ENCODE measurements at regions not wholly inside any gene's neighbourhood (a gene's known extent, or its start where the extent isn't known, plus 50 kb on each side); places are given as distances from the start of the nearest gene placed in this dataset.

- WGBS (ENCODE audit: insufficient coverage): 94% methylated on average over 7 of the region's 9 CpGs
- H3K4me1 ChIP-seq (ENCODE audit: control extremely low read depth in 1 of 4, control insufficient read depth in 4 of 4, insufficient read depth in 4 of 4, low read length in 3 of 4): peaks cover 1 to 34% (median 17%) of the 10 kb centered on the region in 4 experiments
- no peaks in the 10 kb centered on the region for H3K36me3 ChIP-seq (ENCODE audit: control insufficient read depth in 4 of 4, insufficient read depth in 4 of 4, low read length in 3 of 4)
- DNase-seq: no peak
- POLR2A ChIA-PET: interaction anchor here (0.6 kb wide), 1 partner anchor 778 kb away, joined by 3 read pairs; no protein-coding TSS in a partner anchor
- H3K27me3 ChIP-seq (replicated peaks in 2 of 5; ENCODE audit: control insufficient read depth in 4 of 5, insufficient read depth in 5 of 5, low read length in 4 of 5): no peaks in the 10 kb centered on the region
- H3K27ac ChIP-seq (ENCODE audit: insufficient read depth in 1 of 2, low read depth in 1 of 2, low read length in 2 of 2, poor library complexity in 1 of 2, severe bottlenecking in 2 of 2): no peak overlapping the region
- CTCF ChIA-PET: interaction anchor here (1.3 kb wide), 1 partner anchor 35 kb away, joined by 3 read pairs; no protein-coding TSS in a partner anchor
- H3K9me3 ChIP-seq (ENCODE audit: control extremely low read depth in 1 of 5, control insufficient read depth in 4 of 5, insufficient read depth in 2 of 5, low read depth in 1 of 5, low read length in 4 of 5): no peaks in the 10 kb centered on the region
- no peak overlapping the region for H3K4me3 ChIP-seq (ENCODE audit: control insufficient read depth in 1 of 7, extremely low read depth in 1 of 7, insufficient read depth in 4 of 7, low read depth in 2 of 7, low read length in 6 of 7)
Observed at GRCh38 chr1:47585141-47585902, 147.5 kb downstream of the FOXD2 start.

- no peak overlapping the region for H3K27ac ChIP-seq (ENCODE audit: insufficient read depth in 1 of 2, low read depth in 1 of 2, low read length in 2 of 2, poor library complexity in 1 of 2, severe bottlenecking in 2 of 2)
- H3K4me3 ChIP-seq (ENCODE audit: control insufficient read depth in 1 of 7, extremely low read depth in 1 of 7, insufficient read depth in 4 of 7, low read depth in 2 of 7, low read length in 6 of 7): no peak overlapping the region
- DNase-seq: no peak
- peaks cover 0 to 29% (median 19%) of the 10 kb centered on the region in 4 experiments for H3K4me1 ChIP-seq (ENCODE audit: control extremely low read depth in 1 of 4, control insufficient read depth in 4 of 4, insufficient read depth in 4 of 4, low read length in 3 of 4)
- CTCF ChIA-PET: no interaction called here
- H3K9me3 ChIP-seq (ENCODE audit: control extremely low read depth in 1 of 5, control insufficient read depth in 4 of 5, insufficient read depth in 2 of 5, low read depth in 1 of 5, low read length in 4 of 5): no peaks in the 10 kb centered on the region
- no peaks in the 10 kb centered on the region for H3K36me3 ChIP-seq (ENCODE audit: control insufficient read depth in 4 of 4, insufficient read depth in 4 of 4, low read length in 3 of 4)
- POLR2A ChIA-PET: no interaction called here
- peaks cover 0 to 10% (median 0%) of the 10 kb centered on the region in 5 experiments for H3K27me3 ChIP-seq (replicated peaks in 2 of 5; ENCODE audit: control insufficient read depth in 4 of 5, insufficient read depth in 5 of 5, low read length in 4 of 5)
- 100% methylated on average over 4 of the region's 8 CpGs for WGBS (ENCODE audit: insufficient coverage)
Observed at GRCh38 chr1:47587891-47588582, 150.2 kb downstream of the FOXD2 start.

GRCh38 chr1:47590523-47591225 is 152.8 kb downstream of the FOXD2 start:
- no peak overlapping the region for H3K27ac ChIP-seq (ENCODE audit: insufficient read depth in 1 of 2, low read depth in 1 of 2, low read length in 2 of 2, poor library complexity in 1 of 2, severe bottlenecking in 2 of 2)
- no peaks in the 10 kb centered on the region for H3K9me3 ChIP-seq (ENCODE audit: control extremely low read depth in 1 of 5, control insufficient read depth in 4 of 5, insufficient read depth in 2 of 5, low read depth in 1 of 5, low read length in 4 of 5)
- POLR2A ChIA-PET: no interaction called here
- CTCF ChIA-PET: no interaction called here
- no peak overlapping the region for H3K4me3 ChIP-seq (ENCODE audit: control insufficient read depth in 1 of 7, extremely low read depth in 1 of 7, insufficient read depth in 4 of 7, low read depth in 2 of 7, low read length in 6 of 7)
- peaks cover 0 to 16% (median 0%) of the 10 kb centered on the region in 5 experiments for H3K27me3 ChIP-seq (replicated peaks in 2 of 5; ENCODE audit: control insufficient read depth in 4 of 5, insufficient read depth in 5 of 5, low read length in 4 of 5)
- H3K4me1 ChIP-seq (ENCODE audit: control extremely low read depth in 1 of 4, control insufficient read depth in 4 of 4, insufficient read depth in 4 of 4, low read length in 3 of 4): peaks cover 0 to 25% (median 17%) of the 10 kb centered on the region in 4 experiments
- H3K36me3 ChIP-seq (ENCODE audit: control insufficient read depth in 4 of 4, insufficient read depth in 4 of 4, low read length in 3 of 4): no peaks in the 10 kb centered on the region
- WGBS (ENCODE audit: insufficient coverage): 89% methylated on average over 3 of the region's 8 CpGs
- DNase-seq: no peak

- Histone ChIP-seq H3K27me3 (replicated peaks in 2 of 5; ENCODE audit: control insufficient read depth in 4 of 5, insufficient read depth in 5 of 5, low read length in 4 of 5) (peaks cover 0 to 16% (median 0%) of the 10 kb centered on the region in 5 experiments), H3K4me1 (ENCODE audit: control extremely low read depth in 1 of 4, control insufficient read depth in 4 of 4, insufficient read depth in 4 of 4, low read length in 3 of 4) (peaks cover 0 to 25% (median 17%) of the 10 kb centered on the region in 4 experiments), H3K9me3 (ENCODE audit: control extremely low read depth in 1 of 5, control insufficient read depth in 4 of 5, insufficient read depth in 2 of 5, low read depth in 1 of 5, low read length in 4 of 5) (no peaks in the 10 kb centered on the region), H3K4me3 (ENCODE audit: control insufficient read depth in 1 of 7, extremely low read depth in 1 of 7, insufficient read depth in 4 of 7, low read depth in 2 of 7, low read length in 6 of 7) (no peak overlapping the region), H3K36me3 (ENCODE audit: control insufficient read depth in 4 of 4, insufficient read depth in 4 of 4, low read length in 3 of 4) (no peaks in the 10 kb centered on the region), H3K27ac (ENCODE audit: insufficient read depth in 1 of 2, low read depth in 1 of 2, low read length in 2 of 2, poor library complexity in 1 of 2, severe bottlenecking in 2 of 2) (no peak overlapping the region)
- ChIA-PET POLR2A (no interaction called here), CTCF (interaction anchor here (1.2 to 1.9 kb wide), 3 partner anchors 8 to 28 kb away, joined by 3 to 9 read pairs (median 5); no protein-coding TSS in a partner anchor)
- no peak for DNase-seq
- whole genome bisulfite sequencing (ENCODE audit: insufficient coverage): 100% methylated on average over 5 of the region's 7 CpGs
Observed at GRCh38 chr1:47591801-47592200, 154.0 kb downstream of the FOXD2 start.

GRCh38 chr1:47592296-47593012 is 154.6 kb downstream of the FOXD2 start:
- POLR2A ChIA-PET: interaction anchor here (0.5 kb wide), 1 partner anchor 29 kb away, joined by 4 read pairs; no protein-coding TSS in a partner anchor
- CTCF ChIA-PET: interaction anchor here (1.0 to 1.9 kb wide), 4 partner anchors 9 to 157 kb away, joined by 3 to 9 read pairs (median 4); no protein-coding TSS in a partner anchor
- no peak for DNase-seq
- no peaks in the 10 kb centered on the region for H3K9me3 ChIP-seq (ENCODE audit: control extremely low read depth in 1 of 5, control insufficient read depth in 4 of 5, insufficient read depth in 2 of 5, low read depth in 1 of 5, low read length in 4 of 5)
- H3K4me3 ChIP-seq (ENCODE audit: control insufficient read depth in 1 of 7, extremely low read depth in 1 of 7, insufficient read depth in 4 of 7, low read depth in 2 of 7, low read length in 6 of 7): peak overlapping the region in 4 of 7 experiments; percentile 9 to 59 (median 58)
- WGBS (ENCODE audit: insufficient coverage): 82% methylated on average over 15 of the region's 15 CpGs
- H3K27me3 ChIP-seq (replicated peaks in 2 of 5; ENCODE audit: control insufficient read depth in 4 of 5, insufficient read depth in 5 of 5, low read length in 4 of 5): peaks cover 0 to 16% (median 0%) of the 10 kb centered on the region in 5 experiments
- no peaks in the 10 kb centered on the region for H3K36me3 ChIP-seq (ENCODE audit: control insufficient read depth in 4 of 4, insufficient read depth in 4 of 4, low read length in 3 of 4)
- peaks cover 0 to 25% (median 17%) of the 10 kb centered on the region in 4 experiments for H3K4me1 ChIP-seq (ENCODE audit: control extremely low read depth in 1 of 4, control insufficient read depth in 4 of 4, insufficient read depth in 4 of 4, low read length in 3 of 4)
- H3K27ac ChIP-seq (ENCODE audit: insufficient read depth in 1 of 2, low read depth in 1 of 2, low read length in 2 of 2, poor library complexity in 1 of 2, severe bottlenecking in 2 of 2): no peak overlapping the region

- ChIA-PET POLR2A (no interaction called here), CTCF (interaction anchor here (1.0 to 1.9 kb wide), 4 partner anchors 10 to 158 kb away, joined by 3 to 9 read pairs (median 4); no protein-coding TSS in a partner anchor)
- WGBS (ENCODE audit: insufficient coverage): 4% methylated on average over 41 of the region's 47 CpGs
- H3K4me3 ChIP-seq (ENCODE audit: control insufficient read depth in 1 of 7, extremely low read depth in 1 of 7, insufficient read depth in 4 of 7, low read depth in 2 of 7, low read length in 6 of 7): peak overlapping the region in 5 of 7 experiments; percentile 9 to 59 (median 58)
- no peaks in the 10 kb centered on the region for H3K9me3 ChIP-seq (ENCODE audit: control extremely low read depth in 1 of 5, control insufficient read depth in 4 of 5, insufficient read depth in 2 of 5, low read depth in 1 of 5, low read length in 4 of 5)
- peak; percentile 52 to 93 (median 91) for DNase-seq
- H3K27me3 ChIP-seq (replicated peaks in 2 of 5; ENCODE audit: control insufficient read depth in 4 of 5, insufficient read depth in 5 of 5, low read length in 4 of 5): peaks cover 0 to 16% (median 0%) of the 10 kb centered on the region in 5 experiments
- H3K36me3 ChIP-seq (ENCODE audit: control insufficient read depth in 4 of 4, insufficient read depth in 4 of 4, low read length in 3 of 4): no peaks in the 10 kb centered on the region
- no peak overlapping the region for H3K27ac ChIP-seq (ENCODE audit: insufficient read depth in 1 of 2, low read depth in 1 of 2, low read length in 2 of 2, poor library complexity in 1 of 2, severe bottlenecking in 2 of 2)
- H3K4me1 ChIP-seq (ENCODE audit: control extremely low read depth in 1 of 4, control insufficient read depth in 4 of 4, insufficient read depth in 4 of 4, low read length in 3 of 4): peaks cover 0 to 21% (median 17%) of the 10 kb centered on the region in 4 experiments
Observed at GRCh38 chr1:47593013-47593568, 155.2 kb downstream of the FOXD2 start.
